Stimulated activated CD4-positive, alpha-beta T cell treated with anti-CD3 and anti-CD28 coated beads, TNF-alpha, amount 100 ng/mL, for 1 hour (primary cell): ENCODE measurements at regions not wholly inside any gene's neighbourhood (a gene's known extent, or its start where the extent isn't known, plus 50 kb on each side); places are given as distances from the start of the nearest gene placed in this dataset.

Source experiments
- DNase-seq, 3 donors: peaks; one replicate each; pipeline ENCODE4 v3.0.0-alpha.2; 2020; ENCODE audit warnings: low read depth in 3 of 3, low spot score in 1 of 3

- DNase-seq, result no peak
Measured at GRCh38 chr4:1465173-1466033, 59.2 kb upstream of the NKX1-1 start.

GRCh38 chr4:1464581-1465171 is 58.4 kb upstream of the NKX1-1 start:
- DNase-seq, result no peak

DNA sequence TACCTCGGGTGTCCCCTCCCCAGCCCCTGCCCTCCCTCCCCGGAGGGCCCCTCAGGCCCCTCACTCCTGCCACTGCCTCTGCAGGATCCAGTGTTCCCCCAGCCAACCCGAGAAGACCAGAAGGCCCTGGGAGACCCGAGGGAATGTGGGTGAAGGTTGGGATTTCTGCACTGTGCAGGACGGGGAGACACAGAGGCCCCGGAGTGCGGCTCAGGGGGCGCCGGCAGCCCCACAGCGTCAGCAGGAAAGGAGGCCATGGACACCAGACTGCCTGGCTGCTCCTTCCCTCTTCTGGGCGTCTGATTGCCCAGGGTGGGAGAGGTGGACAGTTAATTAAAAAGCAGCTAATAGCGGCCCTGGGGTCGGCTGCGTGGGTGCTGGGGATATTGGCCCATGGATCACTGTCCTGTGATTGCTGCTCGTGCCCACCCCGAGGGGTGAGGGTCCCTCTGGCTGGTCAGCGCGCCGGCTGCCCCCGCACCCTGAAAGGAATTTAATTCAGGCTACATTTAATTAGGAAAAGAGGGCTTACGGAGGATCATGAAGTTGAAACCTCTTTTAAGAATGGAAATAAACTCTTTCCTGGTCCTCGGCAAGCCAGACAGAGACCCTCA is 57.8 kb upstream of the NKX1-1 start:
- DNase-seq, result no peak

DNA sequence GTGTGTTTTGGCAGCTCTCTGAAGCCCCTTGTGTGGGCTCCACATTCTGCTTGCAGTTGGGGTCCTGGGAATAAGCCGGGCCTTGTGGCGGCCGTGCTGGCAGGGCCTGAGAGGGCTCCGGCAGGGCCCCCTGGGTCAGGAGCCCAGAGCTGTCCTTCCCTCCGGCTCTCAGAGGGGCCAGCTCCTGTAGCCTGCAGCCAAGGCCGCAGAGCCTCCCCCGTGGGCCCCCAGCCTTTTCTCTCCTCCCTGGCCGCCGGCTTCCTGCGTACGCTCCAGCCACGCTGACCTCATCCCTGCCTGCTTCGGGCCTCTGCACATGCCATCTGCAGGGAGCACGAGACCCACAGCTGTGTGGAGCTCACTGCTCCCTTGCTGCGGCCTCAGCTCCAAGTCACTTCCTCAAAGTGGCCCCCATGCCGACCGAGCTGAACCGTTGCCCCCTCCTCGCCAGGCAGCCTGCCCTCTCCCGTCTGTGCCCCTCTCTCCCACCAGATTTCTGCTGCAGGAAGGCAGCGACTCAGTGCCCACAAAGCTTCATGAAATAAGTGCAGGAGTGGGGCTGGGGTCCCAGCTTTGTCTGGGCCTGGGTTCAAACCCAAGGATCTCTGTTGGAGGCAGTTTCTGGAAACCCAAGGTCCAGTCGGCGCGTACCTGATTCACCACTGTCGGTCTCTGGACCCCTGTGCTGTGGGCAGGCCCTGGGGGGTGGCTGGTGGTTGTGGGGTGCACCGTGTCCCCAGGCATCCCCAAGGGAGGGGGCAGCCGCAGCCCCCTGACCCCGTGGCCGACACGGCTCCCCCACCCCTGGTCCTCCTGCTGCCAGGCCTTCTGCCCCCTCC is 57.1 kb upstream of the NKX1-1 start:
- no peak for DNase-seq

- no peak for DNase-seq
Measured at GRCh38 chr4:1462768-1463075, 56.5 kb upstream of the NKX1-1 start.

DNA sequence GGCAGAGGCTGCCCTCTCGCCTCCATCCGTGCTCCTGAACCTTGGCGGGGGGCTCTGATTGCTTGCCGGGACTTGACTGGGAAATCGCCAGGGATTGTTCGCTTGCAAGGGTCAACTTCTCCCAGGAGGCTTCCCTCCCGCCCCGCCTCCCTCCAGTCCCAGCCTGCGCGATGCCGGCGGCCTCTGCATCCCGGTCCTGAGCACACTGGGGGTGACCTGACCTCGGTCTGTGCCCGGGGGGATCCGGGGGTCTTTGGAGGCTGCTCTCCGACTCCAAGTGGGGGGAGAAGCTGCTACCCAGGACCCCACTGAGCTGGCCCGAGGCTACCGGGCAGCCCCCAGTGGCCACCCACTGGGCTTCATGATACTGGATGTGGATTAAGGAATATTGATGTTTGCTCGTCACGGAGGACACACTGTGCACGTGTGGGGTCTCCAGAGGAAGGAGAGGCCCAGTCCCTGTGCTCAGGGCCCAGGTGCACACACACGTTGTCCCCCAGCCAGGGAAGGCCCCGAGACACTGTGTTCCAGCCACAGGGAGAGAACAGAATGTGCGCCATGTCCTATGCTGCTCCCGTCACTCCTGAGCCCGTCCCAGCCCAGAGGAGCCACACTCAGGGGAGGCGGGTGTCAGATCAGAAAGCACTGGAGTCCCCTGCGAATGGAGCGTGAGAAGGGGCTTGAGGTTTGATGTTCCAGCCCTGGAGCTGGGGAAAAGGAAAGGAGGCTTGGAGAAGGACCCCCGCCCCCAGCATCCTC is 55.9 kb upstream of the NKX1-1 start:
- no peak for DNase-seq

- DNase-seq, result no peak
Measured at GRCh38 chr4:1460967-1461868, 55.0 kb upstream of the NKX1-1 start.

DNA sequence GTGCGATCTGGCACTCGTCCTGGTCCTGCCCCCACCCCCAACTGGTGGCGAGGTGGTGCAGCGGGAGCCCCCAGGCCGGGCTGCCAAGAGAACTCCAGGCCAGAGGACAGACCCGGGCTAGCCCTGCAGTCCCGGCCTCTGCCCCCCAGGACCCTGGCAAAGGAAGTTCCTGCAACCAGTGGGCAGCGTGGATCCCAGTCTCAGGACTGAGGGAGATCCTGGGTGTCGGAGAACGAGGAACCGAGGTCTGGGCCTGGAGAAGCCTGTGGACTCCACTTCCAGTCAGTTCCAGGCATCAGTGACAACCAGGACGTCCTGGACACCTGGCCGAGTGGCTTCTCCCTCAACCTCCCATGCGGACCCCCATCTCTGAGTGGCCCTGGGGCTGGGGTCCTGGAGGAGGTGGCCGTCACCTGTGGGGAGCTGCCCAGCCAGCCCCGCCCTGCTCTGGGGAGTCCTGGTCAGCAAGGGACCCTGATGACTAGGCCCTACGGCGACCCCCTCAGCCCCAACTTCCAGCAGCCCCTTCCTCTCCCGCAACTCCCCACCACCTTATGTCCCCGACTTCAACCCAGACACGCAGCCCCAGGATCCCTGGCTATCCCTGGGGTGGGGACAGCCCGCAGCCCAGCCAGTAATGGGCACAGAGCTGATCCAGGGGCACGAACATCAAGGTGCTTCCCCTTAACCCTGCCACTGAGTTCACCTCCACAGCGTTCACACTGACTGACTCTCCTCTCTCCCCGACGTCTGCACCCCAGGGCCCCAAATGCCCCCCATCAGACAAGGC is 53.7 kb upstream of the NKX1-1 start:
- DNase-seq, result no peak

DNA sequence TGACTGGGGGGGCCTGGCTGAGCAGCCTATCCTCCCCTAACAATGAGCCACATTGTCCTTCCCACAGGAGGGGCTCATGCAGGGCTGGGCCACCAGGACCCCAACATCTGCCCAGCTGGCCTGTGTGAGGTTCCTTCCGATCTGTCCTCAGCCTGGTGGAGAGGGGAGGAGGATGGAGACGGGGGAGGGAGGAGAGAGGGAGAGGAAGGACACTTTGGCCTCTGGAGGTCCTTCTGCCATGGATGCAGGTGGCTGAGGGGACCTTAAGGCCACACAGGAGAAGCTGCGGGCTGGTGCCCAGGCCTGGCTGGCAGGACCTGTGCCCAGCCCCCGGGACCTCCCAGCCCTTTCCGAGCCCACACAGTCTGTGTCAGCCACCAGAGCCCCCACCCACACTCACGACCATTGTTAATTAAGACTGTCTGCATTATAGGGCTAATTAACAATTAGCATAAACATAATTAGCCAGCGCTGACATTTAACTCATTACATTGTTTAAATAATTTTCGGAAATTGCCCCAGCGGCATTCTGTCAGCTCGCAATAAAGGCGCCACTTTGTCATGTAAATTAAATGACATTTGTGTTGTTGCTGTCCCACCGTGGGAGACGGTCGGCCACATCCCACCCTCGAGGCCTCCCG is 53.0 kb upstream of the NKX1-1 start:
- DNase-seq, result no peak

DNA sequence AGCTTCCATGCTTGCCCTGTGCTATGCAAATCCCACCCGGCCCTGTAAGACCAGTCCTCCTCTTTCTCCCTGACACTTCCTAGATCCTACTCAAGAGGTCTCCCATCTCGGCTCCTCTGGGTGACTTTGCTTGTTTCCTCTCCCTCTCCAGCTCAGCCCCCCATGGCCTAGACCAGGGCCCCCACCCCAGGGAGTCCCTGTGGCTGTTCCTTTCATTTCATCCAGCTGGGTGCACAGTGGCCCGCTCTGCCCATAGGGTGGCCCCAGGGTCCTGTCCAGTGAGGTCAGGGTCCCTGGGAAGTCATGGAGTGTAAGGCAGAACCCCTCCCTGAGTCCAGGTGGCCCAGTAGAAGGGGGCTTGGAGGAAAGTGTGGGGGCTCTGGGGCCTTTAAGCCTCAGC is 52.3 kb upstream of the NKX1-1 start:
- no peak for DNase-seq
